Cardiac muscle cell (in vitro differentiated cells and primary cell): ENCODE measurements at regions not wholly inside any gene's neighbourhood (a gene's known extent, or its start where the extent isn't known, plus 50 kb on each side); places are given as distances from the start of the nearest gene placed in this dataset.

ENCODE experiments used
- DNase-seq, 2 donors: peaks; one replicate each; pipeline versions ENCODE4 v3.0.0 to v3.0.0-alpha.2; 2010 to 2017; ENCODE audit warnings: low read depth in 1 of 2, low spot score in 1 of 2
- H3K27ac ChIP-seq: fragments of 200-600 bp; sonication (generic); 2 replicates; pipeline ENCODE4 v1.5.1; 2016
- H3K27me3 ChIP-seq: fragments of 200-600 bp; sonication (generic); 2 replicates; pipeline ENCODE4 v1.6.0; 2016; ENCODE audit warnings: control low read depth
- H3K36me3 ChIP-seq: fragments of 200-600 bp; sonication (generic); 2 replicates; pipeline ENCODE4 v1.5.1; 2016; ENCODE audit warnings: control low read depth
- H3K4me1 ChIP-seq: fragments of 200-600 bp; sonication (generic); 2 replicates; pipeline ENCODE4 v1.8.1; 2017; ENCODE audit warnings: low read depth, mild to moderate bottlenecking, mixed run types
- H3K4me3 ChIP-seq: fragments of 200-600 bp; sonication (generic); 2 replicates; pipeline ENCODE4 v1.5.1; 2016; ENCODE audit warnings: mild to moderate bottlenecking
- H3K9me3 ChIP-seq: fragments of 200-600 bp; sonication (generic); 2 replicates; pipeline ENCODE4 v1.5.1; 2017; ENCODE audit warnings: low read depth, mild to moderate bottlenecking, control low read depth
- CTCF ChIP-seq: IDR thresholded peaks from 2 replicates; pipeline ENCODE4 v1.5.1; 2012; ENCODE audit warnings: low read depth, mild to moderate bottlenecking, low read length

- DNase-seq: peak in 1 of 2 donors; percentile 54
Measured at GRCh38 chr12:107444771-107445170, 240.8 kb upstream of the PWP1 start.

GRCh38 chr12:107446476-107446875 is 239.1 kb upstream of the PWP1 start:
- Histone ChIP-seq H3K9me3 (no peaks in the 10 kb centered on the region), H3K4me3 (no peak overlapping the region), H3K27me3 (no peaks in the 10 kb centered on the region), H3K27ac (no peak overlapping the region), H3K4me1 (peaks cover 4% of the 10 kb centered on the region), H3K36me3 (no peaks in the 10 kb centered on the region)
- no peak for TF ChIP-seq CTCF
- DNase-seq: no peak

More at GRCh38 chr12:107444771-107445170, 240.8 kb upstream of the PWP1 start:
- Histone ChIP-seq H3K36me3 (no peaks in the 10 kb centered on the region), H3K4me1 (peaks cover 4% of the 10 kb centered on the region), H3K9me3 (no peaks in the 10 kb centered on the region), H3K4me3 (no peak overlapping the region), H3K27ac (no peak overlapping the region), H3K27me3 (no peaks in the 10 kb centered on the region)
- TF ChIP-seq CTCF: no peak

GRCh38 chr12:107447336-107447735 is 238.3 kb upstream of the PWP1 start:
- DNase-seq: no peak
- no peak overlapping the region for H3K27ac ChIP-seq
- H3K36me3 ChIP-seq: no peaks in the 10 kb centered on the region
- H3K27me3 ChIP-seq: no peaks in the 10 kb centered on the region
- no peak for TF ChIP-seq CTCF
- no peak overlapping the region for H3K4me3 ChIP-seq
- H3K9me3 ChIP-seq: no peaks in the 10 kb centered on the region
- peaks cover 4% of the 10 kb centered on the region for H3K4me1 ChIP-seq

- H3K4me3 ChIP-seq: no peak overlapping the region
- H3K36me3 ChIP-seq: no peaks in the 10 kb centered on the region
- peak; percentile 51 for TF ChIP-seq CTCF
- H3K27ac ChIP-seq: no peak overlapping the region
- no peaks in the 10 kb centered on the region for H3K9me3 ChIP-seq
- peak in 1 of 2 donors; percentile 8 for DNase-seq
- no peaks in the 10 kb centered on the region for H3K27me3 ChIP-seq
- H3K4me1 ChIP-seq: peaks cover 4% of the 10 kb centered on the region
Measured at GRCh38 chr12:107448198-107448597, 237.4 kb upstream of the PWP1 start.

- DNase-seq: no peak
- TF ChIP-seq CTCF: no peak
- H3K9me3 ChIP-seq: no peaks in the 10 kb centered on the region
- no peaks in the 10 kb centered on the region for H3K36me3 ChIP-seq
- H3K27me3 ChIP-seq: no peaks in the 10 kb centered on the region
- H3K4me1 ChIP-seq: no peaks in the 10 kb centered on the region
- no peak overlapping the region for H3K27ac ChIP-seq
- no peak overlapping the region for H3K4me3 ChIP-seq
Measured at GRCh38 chr12:107449891-107450290, 235.7 kb upstream of the PWP1 start.

GRCh38 chr12:107450541-107450940 is 235.1 kb upstream of the PWP1 start:
- no peaks in the 10 kb centered on the region for H3K36me3 ChIP-seq
- no peak for TF ChIP-seq CTCF
- no peak overlapping the region for H3K27ac ChIP-seq
- H3K27me3 ChIP-seq: no peaks in the 10 kb centered on the region
- no peak overlapping the region for H3K4me3 ChIP-seq
- no peak for DNase-seq
- no peaks in the 10 kb centered on the region for H3K4me1 ChIP-seq
- H3K9me3 ChIP-seq: no peaks in the 10 kb centered on the region
